Lung (tissue), 11 donors: ENCODE measurements at regions not wholly inside any gene's neighbourhood (a gene's known extent, or its start where the extent isn't known, plus 50 kb on each side); places are given as distances from the start of the nearest gene placed in this dataset.

ENCODE experiments used
- ATAC-seq: fragments of 200-7000 bp; cut with Tn5 transposase; one replicate; pipeline ENCODE4 v1.9.1; 2020; ENCODE audit warnings: moderate number of reproducible peaks; ENCODE audit not compliant: insufficient read depth, low FRiP score
- DNase-seq, 3 donors: peaks; one replicate each; pipeline ENCODE4 v3.0.0-alpha.2; 2013 to 2017
- H3K27ac ChIP-seq, 2 donors: one replicate each; pipeline ENCODE4 v1.5.1; 2013; ENCODE audit warnings: mild to moderate bottlenecking in 2 of 2, moderate library complexity in 2 of 2, control low read depth in 1 of 2, inconsistent platforms in 1 of 2, low read depth in 1 of 2, low read length in 1 of 2
- H3K27me3 ChIP-seq, 3 donors: one replicate each; pipeline ENCODE4 v1.5.1; 2013; ENCODE audit warnings: low read length in 2 of 3; ENCODE audit not compliant: control insufficient read depth in 3 of 3, insufficient read depth in 3 of 3
- H3K36me3 ChIP-seq, 4 donors: one replicate each; pipeline ENCODE4 v1.5.1; 2013; ENCODE audit warnings: low read length in 4 of 4, mild to moderate bottlenecking in 1 of 4, moderate library complexity in 1 of 4; ENCODE audit not compliant: control insufficient read depth in 4 of 4, insufficient read depth in 4 of 4
- H3K4me1 ChIP-seq, 5 donors: one replicate each; pipeline ENCODE4 v1.5.1; 2013; ENCODE audit warnings: low read length in 5 of 5, mild to moderate bottlenecking in 2 of 5, moderate library complexity in 1 of 5; ENCODE audit not compliant: control insufficient read depth in 5 of 5, insufficient read depth in 5 of 5
- H3K4me3 ChIP-seq: one replicate; pipeline ENCODE4 v1.5.1; 2013; ENCODE audit warnings: mild to moderate bottlenecking, control low read depth, moderate library complexity
- H3K9ac ChIP-seq, 2 donors: one replicate each; pipeline ENCODE4 v1.5.1; 2013; ENCODE audit warnings: low read length in 2 of 2, control low read depth in 1 of 2; ENCODE audit not compliant: insufficient read depth in 1 of 2
- H3K9me3 ChIP-seq, 4 donors: one replicate each; pipeline ENCODE4 v1.5.1; 2013; ENCODE audit warnings: low read length in 3 of 4, mild to moderate bottlenecking in 1 of 4, moderate library complexity in 1 of 4; ENCODE audit not compliant: control insufficient read depth in 4 of 4, insufficient read depth in 3 of 4
- WGBS, 2 donors: extraction: QIAGEN DNeasy Blood & Tissue Kit; methylation state at CpG; one replicate each; pipeline ENCODE4 v1.1.7; 2013; 5-methylcytosine and 5-hydroxymethylcytosine counted together
- TF ChIP-seq, protein P1 (sequence below): IDR thresholded peaks from 2 replicates; pipeline ENCODE4 v1.5.1; 2012; ENCODE audit warnings: mild to moderate bottlenecking; ENCODE audit errors: control extremely low read depth, extremely low read depth
- donor health status: control.
- donor health status: control.
- donor health status: Bipolar disorder and iron deficiency.
- donor health status: healthy.
- donor health status: DM: yes; HTN: yes; CAD: no.

DNA sequence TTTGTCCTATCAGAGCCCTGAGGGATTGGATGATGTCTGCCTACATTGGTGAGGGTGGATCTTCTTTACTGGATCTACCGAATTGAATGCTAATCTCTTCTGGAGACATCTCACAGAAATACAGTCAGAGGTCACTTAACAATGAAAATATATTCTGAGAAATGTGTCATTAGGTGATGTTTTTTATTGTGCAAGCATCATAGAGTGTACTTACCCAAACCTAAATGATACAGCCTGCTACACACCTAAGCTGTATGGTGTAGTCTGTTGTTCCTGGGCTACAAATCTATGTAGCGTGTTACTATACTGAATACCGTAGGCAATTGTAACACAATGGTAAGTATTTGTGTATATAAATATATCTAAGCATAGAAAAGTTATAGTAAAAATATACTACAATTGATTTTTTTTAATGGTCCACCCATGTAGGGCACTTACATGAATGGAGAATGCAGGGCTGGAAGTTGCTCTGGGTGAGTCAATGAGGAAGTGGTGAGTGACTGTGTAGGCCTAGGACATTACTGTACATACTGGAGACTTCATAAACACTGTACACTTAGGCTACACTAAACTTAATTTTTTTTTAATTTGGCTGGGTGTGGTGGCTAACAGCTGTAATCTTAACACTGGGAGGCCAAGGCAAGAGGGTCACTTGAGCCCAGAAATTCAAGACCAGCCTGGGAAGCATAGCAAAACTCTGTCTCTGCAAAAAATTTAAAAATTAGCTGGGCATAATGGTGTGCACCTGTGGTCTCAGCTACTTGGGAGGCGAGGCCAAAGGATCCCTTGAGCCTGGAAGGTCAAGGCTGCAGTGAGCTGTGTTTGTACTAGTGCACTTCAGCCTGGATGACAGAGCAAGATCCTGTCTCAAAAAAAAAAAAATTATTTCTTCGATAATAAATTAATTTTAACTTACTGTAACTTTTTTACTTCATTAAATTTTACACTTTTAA, 226.3 kb upstream of the UBE2E3 start:
- TF ChIP-seq, protein P1, sequence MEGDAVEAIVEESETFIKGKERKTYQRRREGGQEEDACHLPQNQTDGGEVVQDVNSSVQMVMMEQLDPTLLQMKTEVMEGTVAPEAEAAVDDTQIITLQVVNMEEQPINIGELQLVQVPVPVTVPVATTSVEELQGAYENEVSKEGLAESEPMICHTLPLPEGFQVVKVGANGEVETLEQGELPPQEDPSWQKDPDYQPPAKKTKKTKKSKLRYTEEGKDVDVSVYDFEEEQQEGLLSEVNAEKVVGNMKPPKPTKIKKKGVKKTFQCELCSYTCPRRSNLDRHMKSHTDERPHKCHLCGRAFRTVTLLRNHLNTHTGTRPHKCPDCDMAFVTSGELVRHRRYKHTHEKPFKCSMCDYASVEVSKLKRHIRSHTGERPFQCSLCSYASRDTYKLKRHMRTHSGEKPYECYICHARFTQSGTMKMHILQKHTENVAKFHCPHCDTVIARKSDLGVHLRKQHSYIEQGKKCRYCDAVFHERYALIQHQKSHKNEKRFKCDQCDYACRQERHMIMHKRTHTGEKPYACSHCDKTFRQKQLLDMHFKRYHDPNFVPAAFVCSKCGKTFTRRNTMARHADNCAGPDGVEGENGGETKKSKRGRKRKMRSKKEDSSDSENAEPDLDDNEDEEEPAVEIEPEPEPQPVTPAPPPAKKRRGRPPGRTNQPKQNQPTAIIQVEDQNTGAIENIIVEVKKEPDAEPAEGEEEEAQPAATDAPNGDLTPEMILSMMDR = no peak
- H3K36me3 ChIP-seq = no peaks in the 10 kb centered on the region
- WGBS, 2 donors = 88 to 92% methylated on average over 5 of the region's 5 CpGs
- H3K4me1 ChIP-seq = no peaks in the 10 kb centered on the region
- no peak overlapping the region for H3K9ac ChIP-seq
- H3K4me3 ChIP-seq = no peak overlapping the region
- no peak for DNase-seq
- no peak overlapping the region for H3K27ac ChIP-seq
- H3K27me3 ChIP-seq = no peaks in the 10 kb centered on the region
- no peak for ATAC-seq
- H3K9me3 ChIP-seq = no peaks in the 10 kb centered on the region

DNA sequence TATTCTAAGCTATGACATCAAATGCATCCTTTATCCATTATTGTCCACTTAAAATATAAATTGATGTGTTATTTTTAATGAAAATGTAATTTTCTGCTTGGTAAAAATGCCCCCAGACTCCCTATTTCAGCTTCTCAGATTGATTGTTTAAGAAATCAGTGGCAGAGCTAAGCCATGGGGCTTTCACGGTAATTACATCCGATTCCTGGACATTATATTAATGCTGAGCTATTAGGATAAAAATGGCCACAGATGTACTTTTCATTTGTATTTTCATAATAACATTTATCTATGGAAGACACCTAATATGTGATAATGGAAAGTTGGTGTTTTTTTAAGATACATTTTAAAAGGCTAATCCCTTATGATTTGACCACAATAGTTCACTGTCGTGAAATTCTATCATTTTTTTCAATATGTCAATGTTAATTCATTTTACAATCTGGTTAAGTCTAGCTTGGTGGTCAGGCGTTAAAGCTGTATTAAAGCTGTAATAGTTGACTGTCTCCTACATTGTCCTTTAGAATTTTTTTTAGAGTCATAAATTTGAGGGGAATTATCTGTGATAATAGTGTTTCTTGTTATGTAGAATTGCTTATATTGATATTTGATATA, 229.0 kb upstream of the UBE2E3 start:
- no peak overlapping the region for H3K9ac ChIP-seq
- no peaks in the 10 kb centered on the region for H3K27me3 ChIP-seq
- no peak overlapping the region for H3K27ac ChIP-seq
- no peaks in the 10 kb centered on the region for H3K4me1 ChIP-seq
- no peak overlapping the region for H3K4me3 ChIP-seq
- TF ChIP-seq, protein P1 = no peak
- H3K36me3 ChIP-seq = no peaks in the 10 kb centered on the region
- ATAC-seq (no peak), DNase-seq (no peak)
- no peaks in the 10 kb centered on the region for H3K9me3 ChIP-seq
- 90 to 93% methylated on average over 4 of the region's 4 CpGs for WGBS, 2 donors

DNA sequence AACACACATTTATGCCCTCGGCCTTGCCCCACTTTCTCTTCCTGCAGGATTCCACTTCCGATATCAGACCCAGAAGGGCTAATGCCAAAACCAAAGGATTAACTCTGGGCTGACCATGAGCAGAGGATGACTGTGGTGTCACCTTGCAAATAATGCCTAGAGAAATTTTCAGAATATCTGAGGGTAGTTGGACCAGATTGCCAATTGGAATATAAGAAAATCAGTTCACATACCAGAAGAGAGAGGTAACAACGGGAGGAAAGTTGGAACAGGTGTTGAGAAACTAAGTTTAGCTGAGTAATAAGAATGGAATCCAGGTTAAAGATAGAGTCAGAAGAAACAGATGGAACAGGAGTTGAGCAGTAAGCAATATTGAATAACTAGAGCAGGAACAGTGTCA, 232.7 kb upstream of the UBE2E3 start:
- H3K4me3 ChIP-seq = no peak overlapping the region
- H3K9me3 ChIP-seq = no peaks in the 10 kb centered on the region
- WGBS, 2 donors = 84 to 93% methylated on average over 3 of the region's 3 CpGs
- DNase-seq (no peak), ATAC-seq (no peak)
- H3K9ac ChIP-seq = no peak overlapping the region
- H3K4me1 ChIP-seq = no peaks in the 10 kb centered on the region
- no peaks in the 10 kb centered on the region for H3K36me3 ChIP-seq
- no peak overlapping the region for H3K27ac ChIP-seq
- TF ChIP-seq, protein P1 = no peak
- H3K27me3 ChIP-seq = no peaks in the 10 kb centered on the region
